Kidney epithelial cell (primary cell): ENCODE measurements at regions not wholly inside any gene's neighbourhood (a gene's known extent, or its start where the extent isn't known, plus 50 kb on each side); places are given as distances from the start of the nearest gene placed in this dataset.

Experiments
- DNase-seq: peaks from one replicate; pipeline ENCODE4 v3.0.0-alpha.2; 2010; ENCODE audit warnings: low read depth
- H3K27me3 ChIP-seq: 2 replicates; pipeline ENCODE4 v1.6.0; 2011; ENCODE audit warnings: low read length; ENCODE audit not compliant: control insufficient read depth, insufficient read depth
- H3K36me3 ChIP-seq: 2 replicates; pipeline ENCODE4 v1.5.1; 2011; ENCODE audit warnings: low read length; ENCODE audit not compliant: control insufficient read depth, insufficient read depth
- H3K4me3 ChIP-seq: 2 replicates; pipeline ENCODE4 v1.5.1; 2011; ENCODE audit warnings: low read depth, mild to moderate bottlenecking, control low read depth, low read length
- TF ChIP-seq, protein P1 (sequence below): IDR thresholded peaks from 2 replicates; pipeline ENCODE4 v1.5.1; 2011; ENCODE audit warnings: mild to moderate bottlenecking, moderate library complexity, low read length, control low read depth, inconsistent platforms; ENCODE audit not compliant: insufficient read depth, poor library complexity, severe bottlenecking

DNA sequence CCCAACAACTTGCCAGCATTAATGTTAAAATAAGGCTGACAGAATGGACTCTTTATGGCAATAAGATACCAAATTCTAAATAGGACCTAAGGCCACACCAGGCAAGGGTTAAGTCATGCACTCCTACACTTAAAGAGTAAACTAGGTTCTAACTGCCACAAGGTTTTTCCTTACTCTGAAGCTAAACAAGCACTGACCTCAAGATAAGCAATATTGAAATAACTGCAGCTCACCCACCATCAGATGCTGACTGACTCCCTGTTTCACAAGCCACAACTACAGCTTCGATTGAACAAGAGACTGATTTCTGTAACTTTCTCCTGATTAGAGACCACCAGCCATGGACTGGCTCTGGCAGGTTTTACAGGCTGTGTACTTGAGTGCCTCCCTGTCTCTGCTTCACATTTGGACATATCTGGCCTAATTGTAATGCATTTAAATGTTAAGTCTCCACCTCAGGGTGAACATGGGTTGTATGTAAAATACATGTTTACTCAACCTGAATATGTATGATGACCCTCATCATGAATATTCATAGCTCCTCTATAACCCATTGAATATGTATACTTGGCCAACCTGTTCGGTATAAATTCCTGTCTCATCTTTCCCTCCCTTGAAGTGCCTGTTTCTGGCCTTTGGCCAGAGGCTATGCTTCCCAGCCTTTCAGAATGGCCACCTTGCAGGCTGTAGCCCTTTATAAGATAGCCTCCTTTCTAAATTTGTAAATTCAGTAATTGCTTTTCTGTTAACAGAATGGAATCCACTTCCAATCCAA, 70.5 kb upstream of the DAAM1 start:
- no peak overlapping the region for H3K4me3 ChIP-seq
- no peaks in the 10 kb centered on the region for H3K36me3 ChIP-seq
- TF ChIP-seq, protein P1, sequence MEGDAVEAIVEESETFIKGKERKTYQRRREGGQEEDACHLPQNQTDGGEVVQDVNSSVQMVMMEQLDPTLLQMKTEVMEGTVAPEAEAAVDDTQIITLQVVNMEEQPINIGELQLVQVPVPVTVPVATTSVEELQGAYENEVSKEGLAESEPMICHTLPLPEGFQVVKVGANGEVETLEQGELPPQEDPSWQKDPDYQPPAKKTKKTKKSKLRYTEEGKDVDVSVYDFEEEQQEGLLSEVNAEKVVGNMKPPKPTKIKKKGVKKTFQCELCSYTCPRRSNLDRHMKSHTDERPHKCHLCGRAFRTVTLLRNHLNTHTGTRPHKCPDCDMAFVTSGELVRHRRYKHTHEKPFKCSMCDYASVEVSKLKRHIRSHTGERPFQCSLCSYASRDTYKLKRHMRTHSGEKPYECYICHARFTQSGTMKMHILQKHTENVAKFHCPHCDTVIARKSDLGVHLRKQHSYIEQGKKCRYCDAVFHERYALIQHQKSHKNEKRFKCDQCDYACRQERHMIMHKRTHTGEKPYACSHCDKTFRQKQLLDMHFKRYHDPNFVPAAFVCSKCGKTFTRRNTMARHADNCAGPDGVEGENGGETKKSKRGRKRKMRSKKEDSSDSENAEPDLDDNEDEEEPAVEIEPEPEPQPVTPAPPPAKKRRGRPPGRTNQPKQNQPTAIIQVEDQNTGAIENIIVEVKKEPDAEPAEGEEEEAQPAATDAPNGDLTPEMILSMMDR = no peak
- DNase-seq = no peak
- H3K27me3 ChIP-seq = no peaks in the 10 kb centered on the region

DNA sequence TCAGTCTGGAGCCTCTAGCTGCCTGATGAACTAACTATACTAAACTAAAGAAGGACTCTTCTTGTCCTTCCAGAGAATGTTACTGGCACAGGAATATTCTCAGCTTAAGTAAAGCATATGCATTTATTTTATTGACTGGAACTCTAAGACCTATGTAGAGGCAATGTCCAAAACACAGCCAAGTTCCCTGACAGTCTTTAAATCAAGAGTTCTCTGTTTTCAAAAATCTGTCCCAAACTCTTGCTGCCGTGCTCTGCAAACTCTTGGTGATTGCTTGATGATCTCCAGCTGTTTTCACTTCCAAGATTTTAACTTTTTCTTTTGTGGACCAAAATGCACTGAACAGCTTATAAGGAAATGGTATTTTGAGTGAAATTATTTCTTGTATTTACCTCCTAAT, 67.5 kb upstream of the DAAM1 start:
- H3K36me3 ChIP-seq = no peaks in the 10 kb centered on the region
- H3K27me3 ChIP-seq = no peaks in the 10 kb centered on the region
- DNase-seq = no peak
- TF ChIP-seq, protein P1 = no peak
- no peak overlapping the region for H3K4me3 ChIP-seq

DNA sequence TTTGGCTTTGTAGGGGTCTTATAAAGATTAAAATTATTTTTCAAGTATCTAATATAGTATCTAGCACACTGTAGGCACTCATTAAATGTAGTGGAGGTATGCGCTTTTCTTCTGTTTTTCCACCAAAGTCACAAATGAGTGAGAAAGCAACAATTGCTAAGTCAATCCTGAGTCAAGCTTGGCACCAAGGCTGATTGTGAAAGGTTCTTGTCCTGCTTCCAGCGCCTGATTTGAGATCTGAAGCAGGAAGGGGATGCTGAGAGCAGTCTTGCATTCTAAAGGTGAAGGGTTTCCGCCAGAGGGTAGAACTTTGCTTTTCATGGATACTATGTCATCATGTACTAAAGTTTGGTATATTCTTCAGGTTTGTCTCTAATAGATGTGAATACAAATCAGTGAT, 64.9 kb upstream of the DAAM1 start:
- no peak for DNase-seq
- H3K36me3 ChIP-seq = no peaks in the 10 kb centered on the region
- no peaks in the 10 kb centered on the region for H3K27me3 ChIP-seq
- TF ChIP-seq, protein P1 = no peak
- H3K4me3 ChIP-seq = no peak overlapping the region

DNA sequence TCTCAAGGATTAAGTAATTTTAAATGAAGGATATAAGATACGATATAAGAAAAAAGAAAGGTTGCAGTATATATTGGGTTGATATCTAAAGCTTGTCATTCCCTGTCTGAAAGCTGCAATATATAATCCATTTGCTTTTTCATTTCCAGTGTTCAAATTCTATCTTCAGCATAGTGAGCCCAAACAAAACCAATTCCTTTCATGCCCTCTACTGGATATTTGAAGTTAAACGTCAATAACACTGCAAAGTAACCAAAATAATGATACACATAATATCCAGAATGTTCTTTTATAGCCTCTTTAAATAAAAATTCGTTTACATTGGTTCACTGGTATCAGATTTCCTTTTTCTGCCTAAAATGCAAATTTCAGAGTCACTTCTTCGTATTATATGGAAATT, 64.5 kb upstream of the DAAM1 start:
- TF ChIP-seq, protein P1 = peak; percentile 26
- no peaks in the 10 kb centered on the region for H3K27me3 ChIP-seq
- no peak for DNase-seq
- H3K4me3 ChIP-seq = no peak overlapping the region
- no peaks in the 10 kb centered on the region for H3K36me3 ChIP-seq

DNA sequence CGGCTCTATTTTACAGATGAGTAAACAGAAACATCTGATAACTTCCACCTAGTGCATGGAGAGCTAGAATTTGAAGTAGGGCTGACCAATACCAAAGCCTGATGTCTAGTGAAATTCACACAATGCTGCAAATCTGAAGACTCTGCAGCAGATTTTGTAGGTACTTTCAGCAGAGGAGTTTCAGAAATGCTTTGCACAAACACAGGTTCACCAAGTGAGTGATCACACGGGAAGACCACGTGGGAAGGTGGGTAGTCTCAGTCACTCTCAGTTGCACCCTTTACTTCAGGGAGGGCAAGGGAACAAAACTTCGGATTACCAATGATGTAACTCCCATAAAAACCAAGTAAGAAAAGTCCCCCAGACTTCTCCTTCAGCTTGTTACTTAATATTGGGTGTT, 63.3 kb upstream of the DAAM1 start:
- Histone ChIP-seq H3K36me3 (no peaks in the 10 kb centered on the region), H3K4me3 (no peak overlapping the region), H3K27me3 (no peaks in the 10 kb centered on the region)
- DNase-seq = no peak
- TF ChIP-seq, protein P1 = no peak
